Thyroid gland (tissue), 4 donors: ENCODE measurements at regions not wholly inside any gene's neighbourhood (a gene's known extent, or its start where the extent isn't known, plus 50 kb on each side); places are given as distances from the start of the nearest gene placed in this dataset.

Experiments used
- CTCF ChIP-seq, 6 experiments: fragments of 200-600 bp in 3 of 6; fragments of 450-650 bp in 3 of 6; sonication (generic) in 3 of 6; IDR thresholded peaks; one replicate each; pipeline ENCODE4 v1.5.1; 2016 to 2019; ENCODE audit warnings: antibody characterized with exemption in 6 of 6, mild to moderate bottlenecking in 2 of 6, inconsistent platforms in 1 of 6, moderate library complexity in 1 of 6
- POLR2A ChIP-seq, 2 donors: fragments of 450-650 bp; IDR thresholded peaks; one replicate each; pipeline ENCODE4 v1.6.1; 2017; ENCODE audit warnings: antibody characterized with exemption in 2 of 2, mild to moderate bottlenecking in 2 of 2, moderate library complexity in 1 of 2

- no peak for TF ChIP-seq CTCF (IDR thresholded peaks at IDR 0.05)
- no peak for TF ChIP-seq POLR2A (IDR thresholded peaks at IDR 0.05)
These were observed 366.7 kb upstream of the TENM4 start for GRCh38 chr11:79807506-79807905.
